HL-60 (cell line): ENCODE measurements at regions not wholly inside any gene's neighbourhood (a gene's known extent, or its start where the extent isn't known, plus 50 kb on each side); places are given as distances from the start of the nearest gene placed in this dataset.

Source experiments
- CTCF ChIP-seq: IDR thresholded peaks from one replicate; pipeline ENCODE4 v1.5.1; 2011; ENCODE audit warnings: low read length, control low read depth, inconsistent platforms; ENCODE audit not compliant: insufficient read depth
- GABPA ChIP-seq: IDR thresholded peaks from 2 replicates; pipeline ENCODE4 v1.6.1; 2012; ENCODE audit warnings: low read depth
- POLR2AphosphoS5 ChIP-seq: IDR thresholded peaks from 2 replicates; pipeline ENCODE4 v1.6.1; 2012; ENCODE audit warnings: low read depth
- REST ChIP-seq: IDR thresholded peaks from 2 replicates; pipeline ENCODE4 v1.6.1; 2012; ENCODE audit warnings: low read depth; ENCODE audit not compliant: insufficient replicate concordance
- SPI1 ChIP-seq: IDR thresholded peaks from 2 replicates; pipeline ENCODE4 v1.6.1; 2012; ENCODE audit warnings: low read depth, mild to moderate bottlenecking, borderline replicate concordance

- TF ChIP-seq CTCF: no peak
- no peak for TF ChIP-seq POLR2AphosphoS5
- TF ChIP-seq REST: no peak
- no peak for TF ChIP-seq GABPA
- TF ChIP-seq SPI1: no peak
Measured at GRCh38 chr5:2303431-2304100, 420.8 kb upstream of the IRX4 start.
